Neural progenitor cell (in vitro differentiated cells): ENCODE measurements at regions not wholly inside any gene's neighbourhood (a gene's known extent, or its start where the extent isn't known, plus 50 kb on each side); places are given as distances from the start of the nearest gene placed in this dataset.

Experiments used
- CTCF ChIP-seq: fragments of 200-600 bp; sonication (generic); IDR thresholded peaks from 2 replicates; pipeline ENCODE4 v1.5.1; 2017; ENCODE audit warnings: antibody characterized with exemption, mild to moderate bottlenecking
- EZH2 ChIP-seq: fragments of 200-600 bp; sonication (generic); IDR thresholded peaks from 2 replicates; pipeline ENCODE4 v1.6.1; 2017; ENCODE audit warnings: antibody characterized with exemption, mild to moderate bottlenecking, moderate library complexity

GRCh38 chr5:25991639-25992038 lies 1046.7 kb downstream of the CDH9 start:
- TF ChIP-seq CTCF, result no peak
- no peak for TF ChIP-seq EZH2
